ENCODE measurements at regions not wholly inside any gene's neighbourhood (a gene's known extent, or its start where the extent isn't known, plus 50 kb on each side); places are given as distances from the start of the nearest gene placed in this dataset.

DNA sequence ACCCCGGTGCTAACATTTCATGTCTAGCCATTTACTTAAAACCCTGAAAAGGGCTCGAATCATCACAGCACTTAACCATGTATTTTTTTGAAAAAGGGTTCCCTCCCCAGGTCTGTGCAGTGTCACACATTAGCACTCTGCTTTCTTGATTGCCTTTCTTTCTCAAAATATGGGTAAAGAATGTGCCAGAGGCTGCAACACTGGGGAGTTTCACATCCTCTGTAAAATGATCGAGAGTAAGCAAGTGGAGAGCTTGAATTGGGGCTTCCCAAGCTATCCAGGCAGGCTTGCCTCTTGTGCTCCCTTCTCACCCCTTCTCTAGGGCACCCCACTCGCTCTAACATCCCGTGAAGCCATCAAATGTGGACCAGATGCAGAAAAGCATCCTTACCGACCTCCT, 177.0 kb upstream of the CCDC68 start:
- Mint-ChIP-seq H3K4me3 (ENCODE audit: low read depth, unreplicated experiment) (no peak overlapping the region), H3K27me3 (ENCODE audit: unreplicated experiment) (peaks cover 26% of the 10 kb centered on the region), H3K4me1 (ENCODE audit: low read depth, unreplicated experiment) (no peaks in the 10 kb centered on the region), H3K36me3 (ENCODE audit: insufficient read depth, unreplicated experiment) (no peaks in the 10 kb centered on the region), H3K9me3 (ENCODE audit: low read depth, unreplicated experiment) (no peaks in the 10 kb centered on the region), H3K27ac (ENCODE audit: unreplicated experiment) (no peak overlapping the region)
- CTCF ChIA-PET, result no interaction called here
- TF ChIP-seq, protein P1, sequence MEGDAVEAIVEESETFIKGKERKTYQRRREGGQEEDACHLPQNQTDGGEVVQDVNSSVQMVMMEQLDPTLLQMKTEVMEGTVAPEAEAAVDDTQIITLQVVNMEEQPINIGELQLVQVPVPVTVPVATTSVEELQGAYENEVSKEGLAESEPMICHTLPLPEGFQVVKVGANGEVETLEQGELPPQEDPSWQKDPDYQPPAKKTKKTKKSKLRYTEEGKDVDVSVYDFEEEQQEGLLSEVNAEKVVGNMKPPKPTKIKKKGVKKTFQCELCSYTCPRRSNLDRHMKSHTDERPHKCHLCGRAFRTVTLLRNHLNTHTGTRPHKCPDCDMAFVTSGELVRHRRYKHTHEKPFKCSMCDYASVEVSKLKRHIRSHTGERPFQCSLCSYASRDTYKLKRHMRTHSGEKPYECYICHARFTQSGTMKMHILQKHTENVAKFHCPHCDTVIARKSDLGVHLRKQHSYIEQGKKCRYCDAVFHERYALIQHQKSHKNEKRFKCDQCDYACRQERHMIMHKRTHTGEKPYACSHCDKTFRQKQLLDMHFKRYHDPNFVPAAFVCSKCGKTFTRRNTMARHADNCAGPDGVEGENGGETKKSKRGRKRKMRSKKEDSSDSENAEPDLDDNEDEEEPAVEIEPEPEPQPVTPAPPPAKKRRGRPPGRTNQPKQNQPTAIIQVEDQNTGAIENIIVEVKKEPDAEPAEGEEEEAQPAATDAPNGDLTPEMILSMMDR (IDR thresholded peaks at IDR 0.05; ENCODE audit: unreplicated experiment), result no peak
- intact Hi-C loops (cut with micrococcal nuclease; ENCODE audit: unreplicated experiment), result no loop called here
- BruUV-seq (replicated peaks), result no TSS peak
- no peak for DNase-seq

DNA sequence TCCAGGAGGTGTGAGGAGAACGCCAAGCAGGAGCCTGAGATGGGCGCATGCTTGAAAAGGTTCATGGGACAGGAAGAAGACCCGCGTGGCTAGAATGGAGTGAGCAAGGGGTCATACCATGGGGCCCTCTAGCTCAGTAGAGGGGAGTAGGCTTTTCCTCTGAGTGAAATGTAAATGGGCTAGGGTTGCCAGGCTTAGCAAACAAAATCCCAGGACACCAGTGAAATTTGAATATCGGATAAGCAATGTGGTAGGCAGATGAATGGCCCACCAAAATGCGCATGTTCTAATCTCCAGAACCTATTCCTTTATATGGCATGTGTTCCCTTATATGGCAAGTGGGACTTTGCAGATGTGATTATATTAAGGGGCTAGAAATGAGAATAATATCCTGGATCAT, 174.1 kb upstream of the CCDC68 start:
- Mint-ChIP-seq H3K4me3 (ENCODE audit: low read depth, unreplicated experiment) (no peak overlapping the region), H3K27ac (ENCODE audit: unreplicated experiment) (no peak overlapping the region), H3K36me3 (ENCODE audit: insufficient read depth, unreplicated experiment) (no peaks in the 10 kb centered on the region), H3K4me1 (ENCODE audit: low read depth, unreplicated experiment) (no peaks in the 10 kb centered on the region), H3K9me3 (ENCODE audit: low read depth, unreplicated experiment) (no peaks in the 10 kb centered on the region), H3K27me3 (ENCODE audit: unreplicated experiment) (peaks cover 26% of the 10 kb centered on the region)
- no TSS peak for BruUV-seq (replicated peaks)
- CTCF ChIA-PET, result no interaction called here
- TF ChIP-seq, protein P1 (IDR thresholded peaks at IDR 0.05; ENCODE audit: unreplicated experiment), result no peak
- DNase-seq, result no peak
- intact Hi-C loops (cut with micrococcal nuclease; ENCODE audit: unreplicated experiment), result no loop called here

DNA sequence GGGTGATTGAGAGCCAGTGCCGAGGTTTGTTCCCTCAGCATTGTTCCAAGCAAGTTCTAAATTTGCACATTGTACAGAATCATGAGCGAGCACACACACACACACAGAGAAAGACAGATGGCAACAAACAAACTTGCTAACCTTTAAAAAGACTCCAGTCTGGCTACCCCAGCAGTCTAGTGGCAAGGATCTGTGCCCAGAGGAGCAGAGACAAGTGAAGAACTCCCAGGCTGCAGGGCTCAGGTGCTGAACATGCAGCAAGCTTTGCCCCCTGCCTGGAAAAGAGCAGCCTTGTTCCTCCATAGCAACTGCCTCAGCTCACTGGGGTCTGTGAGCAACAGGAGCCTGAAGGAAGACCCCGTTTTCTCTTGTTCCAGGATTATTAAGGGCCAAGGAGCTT, 169.2 kb upstream of the CCDC68 start:
- intact Hi-C loops (cut with micrococcal nuclease; ENCODE audit: unreplicated experiment), result no loop called here
- Mint-ChIP-seq H3K36me3 (ENCODE audit: insufficient read depth, unreplicated experiment) (no peaks in the 10 kb centered on the region), H3K4me1 (ENCODE audit: low read depth, unreplicated experiment) (no peaks in the 10 kb centered on the region), H3K4me3 (ENCODE audit: low read depth, unreplicated experiment) (no peak overlapping the region), H3K9me3 (ENCODE audit: low read depth, unreplicated experiment) (peaks cover 2% of the 10 kb centered on the region), H3K27me3 (ENCODE audit: unreplicated experiment) (no peaks in the 10 kb centered on the region), H3K27ac (ENCODE audit: unreplicated experiment) (no peak overlapping the region)
- DNase-seq, result no peak
- no TSS peak for BruUV-seq (replicated peaks)
- TF ChIP-seq, protein P1 (IDR thresholded peaks at IDR 0.05; ENCODE audit: unreplicated experiment), result no peak
- CTCF ChIA-PET, result no interaction called here

DNA sequence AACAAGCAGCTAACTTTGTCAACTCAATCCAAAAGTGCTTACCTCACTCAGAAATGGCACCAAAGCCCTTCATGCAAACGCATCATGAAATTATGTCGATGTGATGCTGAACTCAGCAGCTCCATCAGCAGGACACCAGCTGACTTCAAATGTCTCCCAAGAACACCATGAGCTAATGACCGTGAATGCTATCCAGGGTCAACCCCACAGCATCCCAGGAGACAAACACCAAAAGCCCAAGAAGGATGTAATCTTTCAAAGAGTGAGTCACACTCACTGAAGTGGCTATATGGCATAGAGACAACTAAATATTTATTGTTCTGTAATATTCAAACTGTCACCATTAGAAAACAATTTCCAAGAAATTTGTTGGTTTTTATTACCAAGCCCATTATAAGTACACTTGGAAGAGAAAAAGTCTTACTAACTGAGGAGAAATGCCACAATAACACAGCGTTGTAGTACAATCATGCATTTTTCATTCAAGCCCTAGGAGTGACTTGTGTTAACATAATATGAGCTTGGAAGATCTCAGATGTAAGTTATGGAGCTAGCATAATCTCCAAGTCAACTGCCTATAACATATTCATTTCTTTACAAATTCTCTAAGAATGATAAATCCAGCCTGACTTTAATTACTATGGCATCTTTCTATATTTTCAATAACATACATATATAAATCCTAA, 165.0 kb upstream of the CCDC68 start:
- peaks cover 2% of the 10 kb centered on the region for H3K9me3 Mint-ChIP-seq (ENCODE audit: low read depth, unreplicated experiment)

More for the DNA sequence above, 165.0 kb upstream of the CCDC68 start:
- CTCF ChIA-PET, result no interaction called here
- Mint-ChIP-seq H3K27ac (ENCODE audit: unreplicated experiment) (no peak overlapping the region), H3K4me1 (ENCODE audit: low read depth, unreplicated experiment) (no peaks in the 10 kb centered on the region), H3K36me3 (ENCODE audit: insufficient read depth, unreplicated experiment) (no peaks in the 10 kb centered on the region), H3K4me3 (ENCODE audit: low read depth, unreplicated experiment) (no peak overlapping the region), H3K27me3 (ENCODE audit: unreplicated experiment) (no peaks in the 10 kb centered on the region)
- intact Hi-C loops (cut with micrococcal nuclease; ENCODE audit: unreplicated experiment), result no loop called here
- no TSS peak for BruUV-seq (replicated peaks)
- no peak for DNase-seq
- TF ChIP-seq, protein P1 (IDR thresholded peaks at IDR 0.05; ENCODE audit: unreplicated experiment), result no peak

Data from Calu3 (cell line).